ENCODE measurements at regions not wholly inside any gene's neighbourhood (a gene's known extent, or its start where the extent isn't known, plus 50 kb on each side); places are given as distances from the start of the nearest gene placed in this dataset.

DNA sequence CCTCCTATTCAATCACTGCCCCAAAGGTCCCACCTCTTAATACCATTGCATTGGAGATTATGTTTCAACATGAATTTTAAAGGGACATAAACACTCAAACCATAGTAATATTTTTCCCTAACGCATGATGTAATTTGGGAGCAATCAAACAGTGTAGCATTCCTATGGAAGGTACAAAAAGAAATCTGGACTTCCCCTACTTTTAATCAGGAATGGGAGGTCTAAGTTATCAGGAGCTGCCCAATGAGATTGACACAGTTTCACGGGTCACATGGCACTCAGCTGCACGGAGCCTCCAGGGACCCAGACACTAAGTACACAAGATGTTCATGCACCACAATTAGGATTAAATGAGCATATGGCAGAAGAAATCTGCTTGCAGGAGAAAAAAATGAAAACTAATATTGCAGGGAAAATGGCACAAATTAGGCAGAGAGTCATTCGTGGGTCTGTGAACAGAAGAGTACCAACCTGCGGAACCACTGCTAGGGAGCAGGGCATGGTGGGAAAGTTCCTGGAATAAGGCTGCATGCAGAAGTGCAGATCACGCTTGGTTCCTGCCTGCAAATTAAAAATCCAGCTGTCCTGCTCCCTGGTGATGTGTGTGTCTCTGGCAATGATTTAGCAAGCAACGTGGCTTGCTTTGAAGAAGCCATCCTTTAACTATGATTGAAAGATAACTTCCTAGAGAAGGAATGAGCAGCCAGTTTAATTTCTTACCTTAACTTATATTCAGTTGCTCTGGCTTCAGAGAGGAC, 326.6 kb upstream of the ID2 start:
- Histone ChIP-seq H3K4me1 (ENCODE audit: low read depth, poor library complexity, severe bottlenecking) (no peaks in the 10 kb centered on the region), H2AFZ (ENCODE audit: low read depth) (no peak overlapping the region), H3K27me3 (ENCODE audit: insufficient read depth, low read depth) (no peaks in the 10 kb centered on the region), H4K20me1 (ENCODE audit: insufficient read depth) (no peaks in the 10 kb centered on the region), H3K36me3 (ENCODE audit: insufficient read depth) (no peaks in the 10 kb centered on the region), H3K79me2 (ENCODE audit: insufficient read depth, low read depth) (no peaks in the 10 kb centered on the region), H3K9ac (no peak overlapping the region), H3K4me3 (IDR thresholded peaks at IDR 0.05; ENCODE audit: insufficient read depth, low read depth, low read length) (no peak overlapping the region), H3K27ac (no peak overlapping the region), H3K4me2 (no peak overlapping the region)
- no peak for TF ChIP-seq CTCF (conservative IDR thresholded peaks at IDR 0.05; ENCODE audit: low read depth, low read length)

DNA sequence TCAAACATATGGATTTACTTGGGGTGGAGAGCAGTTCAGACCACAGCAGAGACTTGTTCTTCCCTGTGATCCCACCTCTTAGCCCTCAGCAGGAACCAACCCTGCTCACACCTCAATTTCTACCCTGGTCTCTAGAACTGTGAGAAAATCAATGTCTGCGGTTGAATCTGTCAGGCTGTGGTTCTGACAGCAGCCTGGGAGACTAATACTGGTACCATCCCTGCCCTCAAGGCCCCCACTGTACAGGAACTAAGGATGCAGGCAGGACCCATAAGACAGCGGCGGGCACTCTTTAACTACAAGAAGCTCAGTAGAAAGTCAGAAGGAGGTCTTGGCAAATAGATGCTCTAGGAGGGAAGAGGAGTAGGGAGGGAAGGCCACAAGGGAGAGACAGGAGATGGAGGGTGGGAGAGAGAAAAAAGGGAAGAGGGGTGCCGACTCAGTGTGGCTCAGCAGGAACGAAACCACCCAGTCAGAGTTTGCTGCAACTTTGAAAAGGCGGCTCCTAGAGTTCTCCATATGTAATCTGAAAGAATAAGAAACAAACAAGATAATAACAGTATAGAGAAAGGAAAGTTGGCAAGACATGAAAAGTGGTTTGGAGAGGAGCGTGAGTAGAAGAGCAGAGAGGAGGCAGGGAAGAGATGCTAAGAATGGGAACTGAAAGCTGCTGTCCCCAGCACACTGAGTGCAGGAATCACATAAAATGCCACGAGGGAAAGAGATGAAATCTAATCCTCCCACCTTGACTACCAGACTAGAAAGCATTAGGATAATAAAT, 323.9 kb upstream of the ID2 start:
- Histone ChIP-seq H3K36me3 (ENCODE audit: insufficient read depth) (no peaks in the 10 kb centered on the region), H3K79me2 (ENCODE audit: insufficient read depth, low read depth) (no peaks in the 10 kb centered on the region), H3K27ac (no peak overlapping the region), H3K4me3 (IDR thresholded peaks at IDR 0.05; ENCODE audit: insufficient read depth, low read depth, low read length) (no peak overlapping the region), H4K20me1 (ENCODE audit: insufficient read depth) (no peaks in the 10 kb centered on the region), H3K27me3 (ENCODE audit: insufficient read depth, low read depth) (no peaks in the 10 kb centered on the region), H3K4me1 (ENCODE audit: low read depth, poor library complexity, severe bottlenecking) (no peaks in the 10 kb centered on the region), H2AFZ (ENCODE audit: low read depth) (no peak overlapping the region), H3K4me2 (no peak overlapping the region), H3K9ac (no peak overlapping the region)
- TF ChIP-seq CTCF (conservative IDR thresholded peaks at IDR 0.05; ENCODE audit: low read depth, low read length) = no peak

DNA sequence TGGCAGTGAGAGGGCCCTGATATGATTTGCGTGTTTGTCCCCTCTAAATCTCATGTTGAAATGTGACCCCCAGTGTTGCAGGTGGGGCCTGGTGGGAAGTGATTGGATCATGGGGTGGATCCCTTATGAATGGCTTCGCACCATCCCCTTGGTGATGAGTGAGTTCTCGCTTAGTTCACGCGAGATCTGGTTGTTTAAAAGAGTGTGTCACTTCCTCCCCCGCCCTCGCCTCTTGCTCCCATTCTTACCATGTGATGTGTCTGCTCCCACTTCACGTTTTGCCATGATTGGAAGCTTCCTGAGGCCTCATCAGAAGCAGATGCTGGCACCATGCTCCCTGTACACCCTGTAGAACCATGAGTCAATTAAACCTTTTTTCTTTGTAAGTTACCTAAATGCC, 319.9 kb upstream of the ID2 start:
- Histone ChIP-seq H3K27me3 (ENCODE audit: insufficient read depth, low read depth) (no peaks in the 10 kb centered on the region), H3K4me3 (IDR thresholded peaks at IDR 0.05; ENCODE audit: insufficient read depth, low read depth, low read length) (no peak overlapping the region), H3K79me2 (ENCODE audit: insufficient read depth, low read depth) (no peaks in the 10 kb centered on the region)

DNA sequence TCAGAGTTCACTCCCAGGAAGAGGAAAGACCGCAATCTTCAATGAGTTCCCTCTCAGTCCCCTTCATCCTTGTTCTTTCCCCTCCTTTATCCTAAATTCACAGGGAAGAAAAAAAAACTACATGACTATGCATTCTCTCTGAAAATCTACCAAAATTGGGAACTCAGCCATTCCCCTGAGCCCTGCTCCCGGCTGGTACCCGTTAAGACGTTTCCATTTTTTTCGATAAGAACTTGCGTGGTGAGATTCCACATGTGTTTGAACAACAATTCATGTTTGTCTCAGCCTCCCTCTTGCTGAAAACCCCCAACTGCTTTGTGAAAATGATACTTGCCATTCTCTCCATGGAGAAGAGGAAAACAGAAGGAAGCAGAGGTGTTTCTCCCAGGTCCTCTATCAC, 318.7 kb upstream of the ID2 start:
- H3K9ac ChIP-seq = no peak overlapping the region
- H3K27ac ChIP-seq = no peak overlapping the region
- TF ChIP-seq CTCF (conservative IDR thresholded peaks at IDR 0.05; ENCODE audit: low read depth, low read length) = no peak
- no peak overlapping the region for H3K4me2 ChIP-seq
- H3K4me1 ChIP-seq (ENCODE audit: low read depth, poor library complexity, severe bottlenecking) = peaks cover 5% of the 10 kb centered on the region
- no peak overlapping the region for H3K4me3 ChIP-seq (IDR thresholded peaks at IDR 0.05; ENCODE audit: insufficient read depth, low read depth, low read length)
- no peak overlapping the region for H2AFZ ChIP-seq (ENCODE audit: low read depth)
- no peaks in the 10 kb centered on the region for H4K20me1 ChIP-seq (ENCODE audit: insufficient read depth)
- H3K79me2 ChIP-seq (ENCODE audit: insufficient read depth, low read depth) = no peaks in the 10 kb centered on the region
- H3K36me3 ChIP-seq (ENCODE audit: insufficient read depth) = no peaks in the 10 kb centered on the region
- H3K27me3 ChIP-seq (ENCODE audit: insufficient read depth, low read depth) = no peaks in the 10 kb centered on the region

More for the DNA sequence above, 319.9 kb upstream of the ID2 start:
- Histone ChIP-seq H4K20me1 (ENCODE audit: insufficient read depth) (no peaks in the 10 kb centered on the region), H3K27ac (no peak overlapping the region), H2AFZ (ENCODE audit: low read depth) (no peak overlapping the region), H3K36me3 (ENCODE audit: insufficient read depth) (no peaks in the 10 kb centered on the region), H3K4me1 (ENCODE audit: low read depth, poor library complexity, severe bottlenecking) (peaks cover 4% of the 10 kb centered on the region), H3K4me2 (no peak overlapping the region), H3K9ac (no peak overlapping the region)
- no peak for TF ChIP-seq CTCF (conservative IDR thresholded peaks at IDR 0.05; ENCODE audit: low read depth, low read length)

All from KMS-11 (cell line).